ENCODE measurements at regions not wholly inside any gene's neighbourhood (a gene's known extent, or its start where the extent isn't known, plus 50 kb on each side); places are given as distances from the start of the nearest gene placed in this dataset.

DNA sequence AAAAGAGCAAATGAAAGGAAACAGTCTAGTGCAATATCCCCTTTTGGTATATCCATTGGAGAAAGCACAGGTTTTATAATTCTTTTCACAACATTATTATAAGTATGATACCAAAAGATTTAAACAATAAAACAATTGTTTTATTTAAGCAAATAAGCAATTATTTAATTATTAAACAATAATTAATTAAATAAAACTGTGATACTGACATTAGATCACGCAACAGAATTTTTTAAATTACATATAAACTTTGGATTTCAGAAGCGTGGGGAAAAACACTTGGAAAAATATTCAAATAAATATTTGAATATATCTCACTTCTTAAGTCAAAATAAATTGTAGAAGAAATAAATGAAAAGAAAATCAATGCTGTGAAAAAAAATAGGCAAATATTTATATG, 76.2 kb upstream of the STXBP5 start:
- no peaks in the 10 kb centered on the region for H3K36me3 ChIP-seq (ENCODE audit: control insufficient read depth, insufficient read depth, low read length)

GRCh38 chr6:147131532-147132128, 72.6 kb upstream of the STXBP5 start:
- no peak overlapping the region for H2AFZ ChIP-seq (ENCODE audit: low read length)
- TF ChIP-seq EZH2 (IDR thresholded peaks at IDR 0.05; ENCODE audit: low read length, missing control alignments), result no peak
- no peak for TF ChIP-seq CTCF (conservative IDR thresholded peaks at IDR 0.05 in 1 of 2, IDR thresholded peaks at IDR 0.05 in 1 of 2; ENCODE audit: low read depth in 1 of 2, low read length in 2 of 2)
- peak; percentile 38 to 63 for DNase-seq (ENCODE audit: low read depth in 2 of 2)

More for the DNA sequence above, 76.2 kb upstream of the STXBP5 start:
- Histone ChIP-seq H3K27ac (ENCODE audit: insufficient read depth, low read length) (no peak overlapping the region), H2AFZ (ENCODE audit: low read length) (no peak overlapping the region), H3K79me2 (ENCODE audit: control insufficient read depth, insufficient read depth, low read length) (no peaks in the 10 kb centered on the region), H3K4me1 (ENCODE audit: control insufficient read depth, extremely low read depth, insufficient read depth, low read length) (no peaks in the 10 kb centered on the region), H4K20me1 (ENCODE audit: control insufficient read depth, extremely low read depth, insufficient read depth, low read length) (no peaks in the 10 kb centered on the region), H3K9ac (ENCODE audit: insufficient read depth, low read length) (no peak overlapping the region), H3K9me3 (ENCODE audit: control insufficient read depth, insufficient read depth, low read depth, low read length) (no peaks in the 10 kb centered on the region), H3K4me2 (ENCODE audit: extremely low read depth, insufficient read depth, low read length) (no peak overlapping the region), H3K27me3 (ENCODE audit: control insufficient read depth, insufficient read depth, low read length) (no peaks in the 10 kb centered on the region), H3K4me3 (replicated peaks in 1 of 4; ENCODE audit: control extremely low read depth in 1 of 4, insufficient read depth in 1 of 4, low read depth in 3 of 4, low read length in 4 of 4) (no peak overlapping the region)
- DNase-seq (ENCODE audit: low read depth in 2 of 2), result no peak
- TF ChIP-seq EZH2 (IDR thresholded peaks at IDR 0.05; ENCODE audit: low read length, missing control alignments) (no peak), CTCF (conservative IDR thresholded peaks at IDR 0.05 in 1 of 2, IDR thresholded peaks at IDR 0.05 in 1 of 2; ENCODE audit: low read depth in 1 of 2, low read length in 2 of 2) (no peak)

GRCh38 chr6:147132889-147133288, 71.3 kb upstream of the STXBP5 start:
- TF ChIP-seq EZH2 (IDR thresholded peaks at IDR 0.05; ENCODE audit: low read length, missing control alignments) (no peak), CTCF (conservative IDR thresholded peaks at IDR 0.05 in 1 of 2, IDR thresholded peaks at IDR 0.05 in 1 of 2; ENCODE audit: low read depth in 1 of 2, low read length in 2 of 2) (no peak)
- Histone ChIP-seq H3K36me3 (ENCODE audit: control insufficient read depth, insufficient read depth, low read length) (no peaks in the 10 kb centered on the region), H3K4me3 (replicated peaks in 1 of 4; ENCODE audit: control extremely low read depth in 1 of 4, insufficient read depth in 1 of 4, low read depth in 3 of 4, low read length in 4 of 4) (no peak overlapping the region), H3K9me3 (ENCODE audit: control insufficient read depth, insufficient read depth, low read depth, low read length) (no peaks in the 10 kb centered on the region), H4K20me1 (ENCODE audit: control insufficient read depth, extremely low read depth, insufficient read depth, low read length) (no peaks in the 10 kb centered on the region), H2AFZ (ENCODE audit: low read length) (no peak overlapping the region), H3K4me2 (ENCODE audit: extremely low read depth, insufficient read depth, low read length) (no peak overlapping the region), H3K4me1 (ENCODE audit: control insufficient read depth, extremely low read depth, insufficient read depth, low read length) (peaks cover 4% of the 10 kb centered on the region), H3K27ac (ENCODE audit: insufficient read depth, low read length) (no peak overlapping the region), H3K9ac (ENCODE audit: insufficient read depth, low read length) (no peak overlapping the region), H3K27me3 (ENCODE audit: control insufficient read depth, insufficient read depth, low read length) (no peaks in the 10 kb centered on the region), H3K79me2 (ENCODE audit: control insufficient read depth, insufficient read depth, low read length) (no peaks in the 10 kb centered on the region)
- peak; percentile 62 to 76 for DNase-seq (ENCODE audit: low read depth in 2 of 2)

More at GRCh38 chr6:147131532-147132128, 72.6 kb upstream of the STXBP5 start:
- no peak overlapping the region for H3K27ac ChIP-seq (ENCODE audit: insufficient read depth, low read length)
- no peaks in the 10 kb centered on the region for H3K36me3 ChIP-seq (ENCODE audit: control insufficient read depth, insufficient read depth, low read length)
- H3K9me3 ChIP-seq (ENCODE audit: control insufficient read depth, insufficient read depth, low read depth, low read length), result no peaks in the 10 kb centered on the region
- H3K9ac ChIP-seq (ENCODE audit: insufficient read depth, low read length), result no peak overlapping the region
- no peaks in the 10 kb centered on the region for H4K20me1 ChIP-seq (ENCODE audit: control insufficient read depth, extremely low read depth, insufficient read depth, low read length)
- no peaks in the 10 kb centered on the region for H3K79me2 ChIP-seq (ENCODE audit: control insufficient read depth, insufficient read depth, low read length)
- no peaks in the 10 kb centered on the region for H3K27me3 ChIP-seq (ENCODE audit: control insufficient read depth, insufficient read depth, low read length)
- no peak overlapping the region for H3K4me2 ChIP-seq (ENCODE audit: extremely low read depth, insufficient read depth, low read length)
- no peak overlapping the region for H3K4me3 ChIP-seq (replicated peaks in 1 of 4; ENCODE audit: control extremely low read depth in 1 of 4, insufficient read depth in 1 of 4, low read depth in 3 of 4, low read length in 4 of 4)
- peaks cover 4% of the 10 kb centered on the region for H3K4me1 ChIP-seq (ENCODE audit: control insufficient read depth, extremely low read depth, insufficient read depth, low read length)
